Keratinocyte (primary cell): ENCODE measurements at regions not wholly inside any gene's neighbourhood (a gene's known extent, or its start where the extent isn't known, plus 50 kb on each side); places are given as distances from the start of the nearest gene placed in this dataset.

Experiments
- DNase-seq: peaks from one replicate; pipeline ENCODE4 v3.0.0-alpha.2; 2011; ENCODE audit warnings: low read depth, missing footprints, low spot score
- FAIRE-seq: peaks from 2 replicates; lab custom pipeline; 2011; peaks lifted over from hg19 to GRCh38; lab: Jason Lieb, UNC
- H2AFZ ChIP-seq: 2 replicates; pipeline ENCODE4 v1.6.0; 2012; ENCODE audit warnings: low read length, control low read depth, inconsistent platforms; ENCODE audit not compliant: control insufficient read depth
- H3K27ac ChIP-seq: 2 replicates; pipeline ENCODE4 v1.5.1; 2011; ENCODE audit warnings: low read length; ENCODE audit not compliant: control insufficient read depth, insufficient read depth
- H3K27me3 ChIP-seq: 3 replicates; pipeline ENCODE4 v1.6.0; 2011; ENCODE audit warnings: low read length; ENCODE audit not compliant: control insufficient read depth, insufficient read depth; ENCODE audit errors: extremely low read depth
- H3K36me3 ChIP-seq, 2 experiments: 2 replicates in 1 of 2; 3 replicates in 1 of 2; pipeline ENCODE4 v1.5.1; 2011; ENCODE audit warnings: low read length in 2 of 2, mild to moderate bottlenecking in 1 of 2; ENCODE audit not compliant: control insufficient read depth in 2 of 2, insufficient read depth in 2 of 2; ENCODE audit errors: extremely low read depth in 1 of 2
- H3K4me1 ChIP-seq: 3 replicates; pipeline ENCODE4 v1.5.1; 2011; ENCODE audit warnings: low read length; ENCODE audit not compliant: control insufficient read depth, insufficient read depth; ENCODE audit errors: extremely low read depth
- H3K4me2 ChIP-seq: 3 replicates; pipeline ENCODE4 v1.6.0; 2011; ENCODE audit warnings: low read depth, low read length; ENCODE audit not compliant: control insufficient read depth, insufficient read depth; ENCODE audit errors: extremely low read depth
- H3K4me3 ChIP-seq, 3 experiments: fragments of 200-600 bp in 1 of 3; sonication (generic) in 1 of 3; 2 replicates in 2 of 3; 3 replicates in 1 of 3; pipeline ENCODE4 v1.5.1; 2011 to 2016; ENCODE audit warnings: low read length in 3 of 3, mild to moderate bottlenecking in 3 of 3, control low read depth in 2 of 3, inconsistent platforms in 1 of 3, low read depth in 1 of 3, mixed read lengths in 1 of 3, mixed run types in 1 of 3, moderate library complexity in 1 of 3; ENCODE audit not compliant: control insufficient read depth in 2 of 3, insufficient read depth in 2 of 3; ENCODE audit errors: extremely low read depth in 1 of 3
- H3K79me2 ChIP-seq: 2 replicates; pipeline ENCODE4 v1.6.0; 2012; ENCODE audit warnings: low read length; ENCODE audit not compliant: control insufficient read depth, insufficient read depth
- H3K9ac ChIP-seq: 3 replicates; pipeline ENCODE4 v1.6.0; 2011; ENCODE audit warnings: low read length; ENCODE audit not compliant: control insufficient read depth, insufficient read depth; ENCODE audit errors: extremely low read depth
- H3K9me1 ChIP-seq: 3 replicates; pipeline ENCODE4 v1.6.0; 2011; ENCODE audit warnings: low read length; ENCODE audit not compliant: control insufficient read depth, insufficient read depth; ENCODE audit errors: extremely low read depth
- H3K9me3 ChIP-seq: 2 replicates; pipeline ENCODE4 v1.5.1; 2012; ENCODE audit warnings: low read depth, low read length; ENCODE audit not compliant: control insufficient read depth
- H4K20me1 ChIP-seq: 3 replicates; pipeline ENCODE4 v1.6.0; 2011; ENCODE audit warnings: low read length; ENCODE audit not compliant: control insufficient read depth, insufficient read depth; ENCODE audit errors: extremely low read depth
- EZH2 ChIP-seq: IDR thresholded peaks from one replicate; pipeline ENCODE4 v1.6.1; 2012; ENCODE audit warnings: inconsistent platforms, mild to moderate bottlenecking, low read length, moderate library complexity
- dilution Hi-C: fragments of 300-500 bp; cut with MboI; formaldehyde crosslinking; loops from one replicate; pipeline ENCODE4 v1.7.0; 2020; ENCODE audit warnings: low sequenced_read_pairs; ENCODE audit not compliant: extremely low pct_ligation_motif_present
- TF ChIP-seq, protein P1 (sequence below), 3 experiments: IDR thresholded peaks in 1 of 3; conservative IDR thresholded peaks in 1 of 3; optimal IDR thresholded peaks in 1 of 3; 2 replicates in 2 of 3; 3 replicates in 1 of 3; pipeline versions ENCODE3 to v1.5.1; 2011; ENCODE audit warnings: low read length in 3 of 3, mild to moderate bottlenecking in 3 of 3, moderate library complexity in 2 of 3, control low read depth in 1 of 3, inconsistent platforms in 1 of 3; ENCODE audit not compliant: insufficient read depth in 2 of 3; ENCODE audit errors: extremely low read depth in 1 of 3

DNA sequence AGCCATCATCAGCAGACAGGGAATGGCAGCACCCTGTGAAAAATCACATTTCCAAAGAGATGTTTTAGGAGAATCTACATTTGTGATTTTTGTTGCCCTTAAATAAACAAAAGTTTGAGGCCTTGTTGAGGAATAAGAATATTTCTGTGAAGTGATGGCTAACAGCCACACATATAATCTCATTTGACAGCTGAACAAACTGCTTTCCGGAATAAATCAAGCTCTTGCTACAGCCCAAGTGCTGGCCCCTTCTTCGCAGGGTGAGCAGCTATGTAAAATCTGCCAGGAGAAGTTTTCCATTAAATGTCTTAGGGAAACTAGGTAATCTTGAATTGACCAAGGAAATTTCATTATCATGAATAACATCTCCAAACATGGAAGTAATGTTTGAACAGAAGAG is 106.4 kb upstream of the GPM6B start:
- dilution Hi-C loops = no loop called here
- Histone ChIP-seq H3K27ac (no peak overlapping the region), H3K27me3 (no peaks in the 10 kb centered on the region), H3K79me2 (no peaks in the 10 kb centered on the region), H3K9ac (no peak overlapping the region), H3K9me1 (no peaks in the 10 kb centered on the region), H3K36me3 (no peaks in the 10 kb centered on the region), H3K4me2 (no peak overlapping the region), H3K9me3 (no peaks in the 10 kb centered on the region), H2AFZ (no peak overlapping the region), H4K20me1 (no peaks in the 10 kb centered on the region), H3K4me1 (no peaks in the 10 kb centered on the region), H3K4me3 (no peak overlapping the region)
- TF ChIP-seq, protein P1, sequence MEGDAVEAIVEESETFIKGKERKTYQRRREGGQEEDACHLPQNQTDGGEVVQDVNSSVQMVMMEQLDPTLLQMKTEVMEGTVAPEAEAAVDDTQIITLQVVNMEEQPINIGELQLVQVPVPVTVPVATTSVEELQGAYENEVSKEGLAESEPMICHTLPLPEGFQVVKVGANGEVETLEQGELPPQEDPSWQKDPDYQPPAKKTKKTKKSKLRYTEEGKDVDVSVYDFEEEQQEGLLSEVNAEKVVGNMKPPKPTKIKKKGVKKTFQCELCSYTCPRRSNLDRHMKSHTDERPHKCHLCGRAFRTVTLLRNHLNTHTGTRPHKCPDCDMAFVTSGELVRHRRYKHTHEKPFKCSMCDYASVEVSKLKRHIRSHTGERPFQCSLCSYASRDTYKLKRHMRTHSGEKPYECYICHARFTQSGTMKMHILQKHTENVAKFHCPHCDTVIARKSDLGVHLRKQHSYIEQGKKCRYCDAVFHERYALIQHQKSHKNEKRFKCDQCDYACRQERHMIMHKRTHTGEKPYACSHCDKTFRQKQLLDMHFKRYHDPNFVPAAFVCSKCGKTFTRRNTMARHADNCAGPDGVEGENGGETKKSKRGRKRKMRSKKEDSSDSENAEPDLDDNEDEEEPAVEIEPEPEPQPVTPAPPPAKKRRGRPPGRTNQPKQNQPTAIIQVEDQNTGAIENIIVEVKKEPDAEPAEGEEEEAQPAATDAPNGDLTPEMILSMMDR (optimal IDR thresholded peaks at IDR 0.05 in 1 of 3, IDR thresholded peaks at IDR 0.05 in 1 of 3, conservative IDR thresholded peaks at IDR 0.05 in 1 of 3; ENCODE audit: extremely low read depth in 1 of 3, insufficient read depth in 2 of 3, low read length in 3 of 3) = no peak
- TF ChIP-seq EZH2 = no peak
- FAIRE-seq = no peak
- DNase-seq = no peak

DNA sequence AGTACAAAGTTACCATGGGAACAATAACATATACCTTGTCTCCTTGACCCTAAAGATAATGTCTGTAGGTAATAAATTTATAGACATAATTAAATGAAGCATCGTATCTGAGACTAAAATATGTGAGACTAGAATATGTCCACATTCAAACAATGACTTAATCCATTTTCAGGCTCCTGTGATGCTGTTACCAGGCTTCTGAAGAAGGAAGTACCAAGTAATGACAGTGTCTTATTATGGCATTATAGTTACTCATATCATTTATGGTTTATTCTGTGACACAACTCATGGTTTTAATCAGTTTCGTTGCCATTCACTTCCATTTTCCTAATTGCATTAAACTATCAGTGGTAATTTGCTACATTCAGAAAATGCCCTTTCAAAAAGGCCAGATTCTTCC is 100.6 kb upstream of the GPM6B start:
- Histone ChIP-seq H3K9ac (no peak overlapping the region), H3K9me1 (no peaks in the 10 kb centered on the region), H3K27ac (no peak overlapping the region), H3K9me3 (no peaks in the 10 kb centered on the region), H3K27me3 (no peaks in the 10 kb centered on the region), H3K4me1 (no peaks in the 10 kb centered on the region), H2AFZ (no peak overlapping the region), H3K4me3 (no peak overlapping the region), H4K20me1 (no peaks in the 10 kb centered on the region), H3K79me2 (no peaks in the 10 kb centered on the region), H3K4me2 (no peak overlapping the region), H3K36me3 (no peaks in the 10 kb centered on the region)
- DNase-seq (no peak), FAIRE-seq (no peak)
- TF ChIP-seq EZH2 = no peak
- dilution Hi-C loops = no loop called here

DNA sequence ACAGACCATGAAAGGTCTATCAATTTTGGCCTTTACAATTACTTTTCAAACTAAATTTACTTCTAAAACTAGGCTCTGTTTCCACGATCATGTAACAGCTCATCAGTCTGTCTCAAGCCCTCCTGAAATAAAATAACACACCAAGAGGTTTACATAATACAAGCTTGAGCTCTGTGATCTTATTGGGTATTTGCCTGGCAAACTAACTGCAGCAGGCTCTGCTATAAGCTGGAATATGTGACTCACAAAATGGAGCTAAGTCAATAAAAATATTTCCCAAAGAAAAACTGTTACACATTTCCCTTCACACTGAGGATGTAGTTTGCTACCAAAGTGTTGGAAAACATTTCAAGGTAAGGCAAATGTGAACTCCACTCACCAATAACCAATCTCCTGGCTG is 94.7 kb upstream of the GPM6B start:
- H3K9me3 ChIP-seq = no peaks in the 10 kb centered on the region
- H3K36me3 ChIP-seq = no peaks in the 10 kb centered on the region
- no peaks in the 10 kb centered on the region for H3K9me1 ChIP-seq
- dilution Hi-C loops = no loop called here
- H3K4me1 ChIP-seq = no peaks in the 10 kb centered on the region
- no peak overlapping the region for H2AFZ ChIP-seq
- no peaks in the 10 kb centered on the region for H3K27me3 ChIP-seq
- no peaks in the 10 kb centered on the region for H3K79me2 ChIP-seq
- DNase-seq (no peak), FAIRE-seq (no peak)
- no peak for TF ChIP-seq EZH2
- TF ChIP-seq, protein P1 (optimal IDR thresholded peaks at IDR 0.05 in 1 of 3, IDR thresholded peaks at IDR 0.05 in 1 of 3, conservative IDR thresholded peaks at IDR 0.05 in 1 of 3; ENCODE audit: extremely low read depth in 1 of 3, insufficient read depth in 2 of 3, low read length in 3 of 3) = no peak
- no peak overlapping the region for H3K27ac ChIP-seq
- H4K20me1 ChIP-seq = no peaks in the 10 kb centered on the region
- no peak overlapping the region for H3K9ac ChIP-seq
- H3K4me3 ChIP-seq = no peak overlapping the region
- H3K4me2 ChIP-seq = no peak overlapping the region
